Activated naive CD4-positive, alpha-beta T cell treated with Interleukin-2 at 50 U/mL for 16 hours (primary cell): ENCODE measurements at regions not wholly inside any gene's neighbourhood (a gene's known extent, or its start where the extent isn't known, plus 50 kb on each side); places are given as distances from the start of the nearest gene placed in this dataset.
"Not testable (repeated sequence)": the region's sequence is repeated elsewhere in the genome, so short reads cannot be mapped to it uniquely, and the experiment has no call there.

Experiments
- DNase-seq: peaks from one replicate; pipeline ENCODE4 v3.0.0-alpha.2; 2020

DNA sequence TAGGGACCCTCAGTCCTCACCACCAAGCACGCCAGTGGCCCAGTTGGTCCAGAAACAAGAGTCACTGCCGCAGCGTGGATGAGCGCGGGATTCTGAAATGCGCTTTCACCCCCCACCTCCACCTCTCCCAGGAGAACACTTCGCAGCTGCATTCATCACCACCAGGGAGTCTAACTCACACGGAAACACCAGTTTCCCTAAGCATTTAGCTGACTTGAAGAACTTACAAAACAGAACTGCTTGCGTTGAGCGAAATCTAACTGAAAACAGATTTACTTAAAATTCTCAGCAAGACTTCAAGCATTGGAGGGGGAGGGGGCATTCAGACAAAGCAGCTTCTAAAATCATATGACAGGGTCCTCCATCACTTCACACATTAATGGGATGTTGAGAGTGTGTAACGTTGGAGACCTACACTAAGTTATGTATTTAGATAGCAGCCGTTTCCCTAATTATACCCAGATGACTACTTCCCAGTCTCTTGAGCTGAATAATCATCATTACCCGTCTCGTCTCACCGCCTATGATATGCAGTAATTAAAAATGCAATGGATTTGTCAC, 258.2 kb upstream of the IRS2 start:
- DNase-seq = no peak

DNA sequence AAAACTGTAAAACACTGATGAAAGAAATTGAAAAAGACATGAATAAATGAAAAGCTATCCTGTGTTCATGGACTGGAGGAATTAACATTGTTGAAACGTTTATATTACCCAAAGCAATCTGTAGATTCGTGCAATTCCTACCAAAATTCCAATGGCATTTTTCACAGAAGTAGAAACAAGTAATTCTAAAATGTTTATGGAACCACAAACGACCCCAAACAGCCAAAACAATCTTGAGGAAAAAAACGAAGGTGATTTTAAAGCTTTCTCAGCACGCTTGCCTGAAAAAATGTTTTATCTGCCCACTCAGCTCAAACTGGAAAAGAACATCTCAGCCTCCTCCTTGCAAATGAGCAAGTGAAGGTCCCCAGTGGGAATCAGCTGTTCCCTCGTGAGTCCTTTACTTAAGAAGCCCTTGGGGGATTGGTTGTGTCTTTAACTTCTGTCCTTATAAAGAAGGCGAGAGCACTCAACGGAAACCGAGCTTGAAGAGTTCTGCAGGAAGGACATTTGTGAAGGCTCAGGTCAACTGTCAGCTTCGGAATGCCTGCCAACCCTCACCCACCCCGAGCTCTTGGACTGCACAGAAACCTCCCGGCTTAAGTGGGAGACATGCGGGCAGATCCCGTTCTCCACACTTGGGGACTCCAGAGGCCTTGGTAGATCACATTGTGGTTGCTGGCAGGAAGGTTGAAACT, 256.0 kb upstream of the IRS2 start:
- no peak for DNase-seq

DNA sequence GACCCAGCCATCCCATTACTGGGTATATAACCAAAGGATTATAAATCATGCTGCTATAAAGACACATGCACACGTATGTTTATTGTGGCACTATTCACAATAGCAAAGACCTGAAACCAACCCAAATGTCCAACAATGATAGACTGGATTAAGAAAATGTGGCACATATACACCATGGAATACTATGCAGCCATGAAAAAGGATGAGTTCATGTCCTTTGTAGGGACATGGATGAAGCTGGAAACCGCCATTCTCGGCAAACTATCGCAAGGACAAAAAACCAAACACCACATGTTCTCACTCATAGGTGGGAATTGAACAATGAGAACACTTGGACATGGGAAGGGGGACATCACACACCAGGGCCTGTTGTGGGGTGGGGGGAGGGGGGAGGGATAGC, 255.3 kb upstream of the IRS2 start:
- not testable (repeated sequence) for DNase-seq

DNA sequence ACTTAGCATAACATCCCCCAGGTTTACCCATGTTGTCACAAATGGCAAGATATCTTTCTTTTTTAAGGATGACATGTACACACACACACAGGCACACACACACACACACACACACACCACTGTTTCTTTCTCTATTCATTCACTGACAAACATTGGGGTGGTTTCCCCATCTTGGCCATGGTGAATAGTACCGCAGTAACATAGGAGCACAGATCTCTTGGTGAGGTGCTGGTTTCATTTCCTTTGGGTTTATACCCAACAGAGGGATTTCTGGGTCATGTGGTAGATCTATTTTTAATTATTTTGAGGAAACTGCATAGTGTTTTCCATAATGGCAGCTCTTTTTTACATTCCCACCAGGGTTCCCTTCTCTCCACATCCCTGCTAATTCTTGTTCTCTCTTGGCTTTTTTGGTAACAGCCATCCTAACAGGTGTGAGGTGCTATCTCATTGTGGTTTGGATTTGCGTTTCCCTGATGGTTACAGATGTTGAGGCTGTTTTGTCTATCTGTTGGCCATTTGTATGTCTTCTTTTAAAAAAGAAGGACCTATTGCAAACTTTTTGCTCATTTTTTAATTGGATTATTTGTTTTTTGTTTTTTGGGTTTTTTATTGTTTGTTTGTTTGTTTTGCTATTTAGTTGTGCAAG, 251.7 kb upstream of the IRS2 start:
- no peak for DNase-seq

DNA sequence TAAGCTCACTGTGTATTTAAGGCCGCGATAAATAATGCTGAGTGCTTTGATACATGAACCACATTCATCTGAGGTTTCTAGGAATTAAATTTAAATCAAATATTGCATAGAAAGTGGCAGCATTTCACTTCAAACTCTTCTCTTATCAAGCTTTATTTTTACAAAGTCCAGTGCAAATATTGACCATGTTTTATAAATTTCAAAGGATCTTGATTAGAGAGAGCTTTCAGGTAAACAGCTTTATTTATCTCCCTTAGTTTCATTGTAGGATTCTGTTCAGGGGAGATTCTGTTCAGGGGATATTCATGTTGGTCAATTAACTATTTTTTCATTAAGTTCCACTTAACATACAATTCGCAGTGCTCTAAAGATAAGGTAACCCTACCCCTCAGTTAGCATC, 249.7 kb upstream of the IRS2 start:
- DNase-seq = no peak

DNA sequence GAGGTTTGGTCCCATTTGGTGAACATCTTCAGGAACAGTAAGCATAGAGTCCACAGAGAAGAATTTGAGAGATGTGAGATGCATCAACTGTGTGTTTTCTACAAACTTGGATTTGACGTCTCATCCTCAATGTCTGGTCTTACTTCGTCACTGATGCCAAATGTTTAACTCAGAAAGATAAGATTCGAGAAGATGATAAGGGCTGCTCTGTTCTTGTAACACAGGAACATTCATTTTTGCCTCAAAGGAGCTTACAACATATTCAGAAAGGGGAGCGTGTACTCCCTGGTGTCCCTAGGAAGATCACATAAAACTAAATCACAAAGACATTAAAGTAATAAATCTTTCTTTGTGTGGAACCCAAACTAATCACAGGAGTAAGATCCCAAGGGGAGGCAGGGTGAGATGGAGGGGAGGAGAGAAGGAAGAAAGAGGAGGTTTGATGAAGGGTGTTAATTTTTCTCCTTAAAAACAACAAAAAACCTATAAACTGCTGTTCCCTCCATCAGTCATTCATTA, 247.7 kb upstream of the IRS2 start:
- no peak for DNase-seq

DNA sequence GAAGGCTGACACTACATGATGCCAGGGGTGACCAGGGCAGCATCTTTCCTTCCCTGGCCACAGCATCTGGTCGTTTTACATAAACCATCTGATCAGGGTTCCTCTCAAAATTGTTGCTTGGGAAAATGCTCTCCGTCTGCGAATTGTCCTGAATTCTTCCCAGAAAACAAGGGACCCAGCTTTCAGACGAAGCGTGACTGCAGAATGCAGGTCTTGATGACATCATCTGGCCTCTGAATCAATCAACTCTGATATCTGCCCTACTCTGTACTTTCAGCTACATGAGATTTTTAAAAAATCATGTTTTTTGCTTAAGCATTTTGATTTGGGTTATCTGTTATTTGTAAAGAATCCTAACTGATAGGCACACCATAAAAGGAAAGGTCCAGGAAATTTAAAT, 246.6 kb upstream of the IRS2 start:
- DNase-seq = no peak

DNA sequence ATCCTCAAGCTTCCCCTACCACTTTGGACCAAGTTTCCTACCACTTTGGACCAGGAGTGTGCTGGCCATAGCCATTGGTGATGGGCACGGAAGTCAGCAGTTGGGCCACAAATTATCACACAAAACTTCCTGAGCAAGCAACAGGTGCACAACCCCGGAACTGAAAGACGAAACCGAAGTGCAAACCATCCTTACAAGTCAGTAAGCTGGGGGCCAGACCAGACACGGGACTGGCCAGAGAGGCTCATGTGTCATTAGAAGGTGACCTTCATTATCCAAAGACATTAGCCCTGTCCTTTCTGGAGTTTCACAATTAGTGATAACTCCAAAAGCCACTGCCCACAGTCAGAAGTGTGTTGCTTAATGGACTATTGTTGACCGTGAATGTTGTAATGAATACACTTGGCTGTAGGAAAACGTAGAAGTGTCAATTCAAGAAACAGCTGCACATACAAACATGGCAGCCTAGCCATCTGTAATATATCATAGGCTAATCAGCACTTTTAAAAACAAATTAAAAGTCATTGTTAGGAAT, 244.1 kb upstream of the IRS2 start:
- DNase-seq = no peak

DNA sequence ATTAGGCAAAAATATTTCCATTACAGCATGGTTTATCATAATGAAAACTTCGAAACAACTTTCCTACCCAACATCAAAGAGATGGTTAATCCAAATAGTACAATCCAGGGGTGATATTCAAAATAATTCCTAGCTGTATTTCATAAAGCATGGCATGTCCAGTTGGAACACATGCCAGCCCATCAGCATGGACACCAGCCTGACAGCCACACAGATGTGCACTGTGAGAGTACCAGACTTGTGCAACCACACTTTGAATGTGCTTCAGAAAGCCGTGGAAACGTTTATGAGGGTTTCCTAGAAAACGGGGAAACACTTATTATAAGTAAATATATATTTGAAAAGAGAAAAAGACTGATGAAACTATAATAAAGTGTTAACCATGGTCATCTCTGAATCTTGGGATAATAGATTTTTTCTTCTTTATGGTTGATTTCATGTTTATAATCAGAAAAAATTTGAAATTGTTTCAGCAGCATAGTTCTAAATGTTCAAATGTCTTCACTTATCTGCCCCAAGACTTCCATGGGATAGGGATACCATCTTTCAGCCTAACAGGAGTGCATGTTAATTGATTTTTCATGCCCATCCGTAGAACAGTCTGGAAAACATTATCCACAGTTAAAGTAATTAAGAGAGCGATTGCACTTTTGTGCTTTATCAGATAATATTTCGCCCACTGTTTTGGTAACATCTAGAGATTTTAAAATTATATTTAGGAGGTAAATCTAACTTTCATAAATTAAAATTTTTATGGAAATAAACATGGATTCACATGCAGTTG, 242.6 kb upstream of the IRS2 start:
- no peak for DNase-seq

DNA sequence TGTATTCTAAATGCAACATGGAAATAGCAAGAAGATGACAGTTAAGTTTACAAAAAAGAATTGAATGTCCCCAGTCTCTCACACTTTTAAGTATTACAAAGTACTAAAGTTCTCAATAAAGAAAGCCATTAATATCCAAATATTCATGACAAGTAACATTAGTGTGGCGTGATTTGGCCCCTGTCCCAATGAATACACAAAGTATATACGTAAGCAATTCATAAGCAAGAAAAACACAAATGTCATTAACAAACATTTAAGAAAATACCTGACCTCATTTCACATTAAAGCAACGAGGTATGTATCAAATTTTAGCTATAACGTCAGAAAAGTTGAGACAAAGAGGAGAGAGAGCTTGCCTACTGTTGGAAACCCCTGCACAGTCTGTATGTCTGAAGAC, 241.9 kb upstream of the IRS2 start:
- no peak for DNase-seq

DNA sequence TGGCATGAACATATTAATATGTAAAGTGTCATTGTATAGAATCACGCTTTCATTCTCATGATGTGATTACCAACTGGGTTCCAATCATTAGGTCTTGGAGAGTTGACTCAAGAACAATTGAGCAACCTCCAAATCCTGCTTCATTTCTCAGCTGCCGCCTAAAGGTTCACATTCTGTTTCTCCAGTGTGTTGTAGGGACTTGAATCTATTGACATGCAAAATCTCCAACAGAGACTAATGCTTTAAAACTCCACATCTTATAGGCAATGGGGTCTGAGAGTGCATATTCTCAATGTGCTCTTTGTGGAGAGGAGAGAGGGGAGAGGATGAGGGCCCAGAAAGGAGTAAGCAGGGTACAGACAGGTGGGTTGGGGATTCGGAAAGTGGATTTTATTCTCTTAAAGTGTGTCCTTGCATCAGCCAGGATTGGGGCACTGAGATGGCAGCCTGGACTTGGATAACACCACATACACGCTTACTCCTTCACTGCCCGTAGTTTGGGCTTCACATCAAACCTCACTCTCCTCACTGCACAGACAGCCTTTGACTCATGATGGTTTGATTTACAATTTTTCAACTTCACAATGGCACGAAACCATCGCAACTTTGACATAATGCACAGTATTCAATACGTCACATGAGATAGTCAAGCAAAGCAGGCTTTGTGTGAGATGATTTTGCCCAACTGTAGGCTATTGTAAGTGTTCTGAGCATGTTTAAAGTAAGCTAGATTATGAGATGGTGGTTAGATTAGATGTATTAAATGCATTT, 241.3 kb upstream of the IRS2 start:
- DNase-seq = no peak

DNA sequence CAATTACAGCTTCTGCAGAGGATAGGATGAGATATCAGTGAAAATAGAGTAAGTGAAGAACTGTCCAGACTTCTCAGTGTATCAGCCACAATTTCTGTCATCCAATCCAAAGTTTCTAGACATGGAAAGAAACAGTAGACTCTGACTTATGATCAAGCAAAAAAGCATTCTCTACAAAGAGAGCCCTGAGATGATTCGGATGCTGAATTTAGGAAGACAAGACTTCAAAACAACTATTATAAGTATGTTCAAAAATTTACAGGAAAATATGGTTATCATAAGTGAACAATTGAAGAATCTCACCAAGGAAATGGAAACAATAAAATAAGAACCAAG, 238.2 kb upstream of the IRS2 start:
- DNase-seq = no peak

DNA sequence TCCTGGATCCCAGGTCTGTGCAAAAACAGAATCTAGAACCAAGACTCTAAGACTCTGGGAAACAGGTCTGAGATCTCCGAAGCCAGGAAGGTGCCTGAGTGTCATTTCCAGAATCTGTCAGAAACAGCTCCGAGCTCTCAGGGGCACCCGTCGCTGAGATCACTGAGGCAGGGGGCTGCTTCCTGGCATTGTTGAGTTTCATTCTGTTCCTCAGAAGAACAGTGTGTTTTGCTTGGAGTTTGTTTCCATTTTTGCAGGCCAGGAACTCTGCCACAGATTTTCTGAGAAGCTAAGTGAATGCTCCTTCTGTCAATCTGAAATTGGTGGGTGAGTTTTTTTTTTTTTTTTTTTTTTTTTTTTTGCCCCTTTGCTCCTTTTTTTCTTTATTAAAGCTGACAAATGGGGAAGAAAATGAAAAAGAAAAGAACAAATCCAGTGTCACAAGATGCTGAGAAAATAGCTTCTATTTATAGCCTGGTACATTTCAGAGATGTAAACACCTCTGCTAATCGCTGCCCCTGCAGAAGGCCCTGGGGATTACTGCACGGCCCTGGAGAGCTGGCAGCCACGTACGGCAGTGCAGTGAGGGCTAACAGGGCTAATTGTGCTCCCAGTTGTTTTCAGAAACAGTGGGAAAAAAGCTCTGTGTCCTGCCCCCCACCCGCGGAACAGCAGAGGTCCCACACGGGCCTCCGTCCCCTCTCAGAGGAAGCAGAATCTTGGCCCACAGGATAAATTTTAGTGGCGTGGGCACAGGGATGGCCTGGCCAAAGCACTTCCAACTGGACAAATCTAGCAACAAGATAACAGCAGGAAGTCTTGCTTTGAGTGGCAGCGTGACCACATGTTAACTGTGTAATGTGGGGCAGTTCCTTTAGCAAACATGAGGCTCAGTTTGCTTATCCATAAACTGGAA, 237.6 kb upstream of the IRS2 start:
- no peak for DNase-seq

DNA sequence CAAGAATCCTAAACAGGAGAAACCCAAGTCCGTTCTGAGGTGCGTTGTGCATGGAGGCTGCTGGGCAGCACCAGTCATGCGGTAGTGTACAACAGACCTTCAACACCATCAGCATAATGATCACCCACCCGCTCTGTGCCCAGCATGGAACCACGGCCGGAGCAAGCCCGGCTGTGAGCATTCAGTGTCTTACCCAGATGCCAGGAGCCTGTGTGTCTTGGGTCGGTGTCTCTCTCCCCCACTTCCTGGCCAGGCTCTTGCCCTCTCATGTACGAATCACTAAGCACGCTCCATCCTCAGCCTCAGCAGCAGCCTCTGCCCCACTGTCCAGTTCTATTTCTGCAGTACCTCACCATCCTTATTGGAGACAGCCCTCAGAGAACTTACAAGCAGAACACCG, 231.6 kb upstream of the IRS2 start:
- DNase-seq = no peak

DNA sequence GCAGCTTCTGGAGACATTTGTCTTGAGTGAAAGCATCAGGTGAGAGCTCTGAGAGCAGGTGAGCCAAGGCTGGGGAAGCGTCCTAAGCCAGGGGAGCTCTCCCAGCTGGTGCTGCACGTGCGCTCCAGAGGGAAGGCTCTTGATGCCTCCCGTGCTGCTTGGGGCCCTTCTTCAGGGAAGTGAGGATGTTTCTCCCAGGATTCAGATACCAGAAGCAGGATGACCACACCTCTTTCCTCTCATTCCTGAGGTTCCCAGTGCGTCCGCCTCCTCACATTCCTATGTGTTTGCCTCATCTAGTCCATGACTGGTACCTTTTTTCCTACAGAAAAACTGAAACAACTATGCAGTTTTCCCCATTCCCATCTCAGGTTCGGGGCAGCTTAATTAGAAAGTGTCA, 231.0 kb upstream of the IRS2 start:
- DNase-seq = no peak

DNA sequence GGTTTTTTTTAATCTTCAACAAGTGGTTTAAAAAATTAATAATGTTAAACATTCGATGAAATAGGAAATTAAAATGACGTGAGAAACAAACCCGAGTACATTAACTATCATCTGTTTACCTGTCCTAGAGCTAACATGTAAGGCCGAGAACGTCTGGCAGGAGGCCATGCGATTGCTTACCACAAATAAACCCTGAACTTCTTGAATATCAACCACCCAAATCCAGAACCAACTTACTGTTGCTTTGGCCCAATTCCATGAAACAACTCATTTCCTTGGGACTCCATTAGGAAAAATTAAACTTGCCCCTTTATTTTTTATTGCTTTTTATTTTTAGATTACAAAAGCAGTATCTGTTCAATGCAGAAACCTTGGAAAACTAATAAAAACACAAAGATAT, 228.9 kb upstream of the IRS2 start:
- DNase-seq = no peak

DNA sequence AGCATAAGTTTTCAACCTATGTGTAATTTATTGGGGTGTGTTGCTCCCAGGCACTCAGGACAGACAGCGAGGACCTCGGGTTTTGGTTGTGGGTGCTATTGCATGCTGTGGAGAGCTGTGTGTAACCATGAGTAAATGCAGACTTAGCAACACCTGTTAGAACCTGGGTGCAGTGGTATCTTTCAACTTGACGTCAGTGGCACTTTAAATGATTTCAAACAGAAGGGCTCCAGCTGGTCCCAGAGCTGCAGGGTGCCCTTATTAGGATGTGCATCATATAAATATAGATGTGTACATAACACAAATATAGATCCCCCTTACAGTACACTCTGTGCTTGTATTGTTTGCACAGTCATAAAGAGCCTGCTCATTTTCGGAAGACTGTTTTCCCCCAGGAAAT, 228.3 kb upstream of the IRS2 start:
- no peak for DNase-seq

DNA sequence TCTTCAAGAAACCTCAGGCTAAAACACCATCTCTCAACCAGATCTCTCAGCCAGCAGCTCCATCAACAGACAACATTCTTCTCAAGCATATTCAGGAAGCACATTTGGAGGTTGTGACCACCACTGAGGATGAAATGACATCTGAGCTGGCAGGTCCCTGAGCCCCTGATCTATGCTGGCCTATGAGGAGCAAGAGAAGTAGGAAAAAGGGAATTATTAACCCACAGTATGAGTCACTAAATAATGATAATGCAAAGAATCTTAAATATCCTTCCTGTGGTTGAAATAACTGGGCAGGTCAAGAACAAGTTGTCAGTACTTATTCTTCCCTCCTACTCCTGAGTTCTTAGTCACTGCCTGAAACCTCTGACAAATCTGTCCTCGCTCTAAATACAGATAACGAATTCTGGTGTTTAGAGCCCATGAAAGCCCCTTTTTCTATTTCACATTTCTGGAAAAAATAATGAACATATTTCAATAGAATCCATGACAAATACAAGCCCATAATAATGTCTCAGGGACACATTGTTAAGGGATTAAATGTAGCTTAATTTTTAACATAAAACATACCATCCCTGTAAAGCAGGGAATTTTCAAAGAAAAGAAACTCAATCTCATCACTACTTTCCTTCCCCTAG, 225.8 kb upstream of the IRS2 start:
- no peak for DNase-seq

DNA sequence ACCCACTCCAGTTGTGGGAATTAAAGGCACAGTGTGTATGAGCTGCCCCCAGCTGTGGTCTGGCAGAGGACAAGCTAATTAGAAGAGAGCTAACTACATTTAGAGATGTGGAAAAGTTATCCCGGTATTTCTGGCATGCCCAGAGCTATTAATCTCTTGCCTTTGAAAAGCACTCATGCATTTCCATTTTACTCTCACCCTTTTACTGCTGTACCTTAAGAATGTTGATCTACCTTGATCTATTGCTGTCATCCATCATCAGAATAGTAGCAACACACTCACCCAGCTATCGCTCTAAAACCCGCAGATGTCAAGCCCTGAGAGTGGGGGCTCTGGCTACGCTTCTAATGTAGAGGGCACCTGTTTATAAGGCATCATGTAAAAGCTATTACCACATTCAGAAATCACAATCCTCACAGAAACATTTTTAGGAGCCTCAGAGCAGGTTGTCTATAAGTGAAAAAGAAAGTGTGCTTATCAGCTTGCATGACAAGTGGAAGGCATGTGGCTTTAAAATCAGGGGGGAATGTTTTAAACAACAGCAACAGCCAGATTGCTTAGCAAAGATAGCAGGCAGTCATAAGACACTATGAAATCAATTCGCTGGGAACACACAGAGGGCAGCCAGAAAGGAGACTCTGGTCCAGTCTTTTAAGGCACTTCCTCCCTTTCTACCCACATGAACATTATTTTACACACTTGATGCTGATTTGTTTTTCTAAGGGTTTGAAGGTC, 224.2 kb upstream of the IRS2 start:
- no peak for DNase-seq

DNA sequence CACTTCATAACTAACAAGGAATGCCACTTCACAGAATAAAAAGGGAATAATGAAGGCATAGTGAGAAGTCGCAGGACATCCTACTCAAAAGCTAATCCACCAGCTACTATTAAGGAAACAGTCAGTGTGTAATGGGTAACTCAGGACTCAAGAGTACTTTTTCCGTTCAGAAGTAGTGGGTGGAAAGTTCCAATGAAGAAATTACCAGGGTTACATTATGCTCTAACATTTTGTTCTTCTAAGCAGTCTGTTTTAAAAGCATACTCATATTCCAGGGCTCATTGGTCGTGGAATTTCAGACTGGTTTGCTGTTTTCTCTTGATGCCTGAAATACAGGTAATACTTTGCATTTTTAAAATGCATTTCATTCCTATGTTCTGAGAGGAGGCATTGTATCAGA, 222.4 kb upstream of the IRS2 start:
- DNase-seq = no peak
